K562 (cell line): ENCODE measurements at regions not wholly inside any gene's neighbourhood (a gene's known extent, or its start where the extent isn't known, plus 50 kb on each side); places are given as distances from the start of the nearest gene placed in this dataset.

ENCODE experiments used
- ATAC-seq: fragments of 200-7000 bp; cut with Tn5 transposase; 3 replicates; pipeline ENCODE4 v1.9.1; 2020; ENCODE audit warnings: moderate library complexity
- BruUV-seq: library from RNA; stranded (reverse); fragments of 400-500 nt; replicated peaks from 2 replicates; lab custom pipeline; 2021; lab: Mats Ljungman, UMichigan
- CTCF ChIA-PET: fragments of 300-600 bp; formaldehyde crosslinking; extraction: SDS; loops from one replicate; lab custom pipeline; 2021; ENCODE audit warnings: low intra/inter-chr PET ratio; lab: Yijun Ruan, JAX
- POLR2A ChIA-PET: fragments of 300-600, 350-650 bp; sonication (Branson Sonifier 250); formaldehyde crosslinking; extraction: SDS; loops from one replicate; lab custom pipeline; 2021; ENCODE audit warnings: antibody characterized with exemption, inconsistent platforms; lab: Yijun Ruan, JAX
- DNase-seq, 4 experiments: peaks; one replicate each; pipeline versions ENCODE4 v3.0.0 to v3.0.0-alpha.2; 2011 to 2018; ENCODE audit warnings: low spot score in 3 of 4, mixed read lengths in 3 of 4; ENCODE audit errors: extremely low read depth in 1 of 4
- FAIRE-seq: peaks from 2 replicates; lab custom pipeline; 2011; peaks lifted over from hg19 to GRCh38; lab: Jason Lieb, UNC
- H2AFZ ChIP-seq: 2 replicates; pipeline ENCODE4 v1.6.0; 2011; ENCODE audit warnings: low read depth, low read length, control low read depth, inconsistent platforms
- H3K27ac ChIP-seq: fragments of 200-600 bp; 3 replicates; pipeline ENCODE4 v1.8.0; 2011; ENCODE audit warnings: low read depth, mild to moderate bottlenecking, control low read depth, inconsistent platforms, low read length, moderate library complexity, mixed read lengths; ENCODE audit errors: extremely low read depth
- H3K27me3 ChIP-seq, 2 experiments: fragments of 300-600 bp in 1 of 2; 2 replicates in 1 of 2; 3 replicates in 1 of 2; pipeline versions ENCODE4 v1.6.0 to v1.8.0; 2011; ENCODE audit warnings: inconsistent platforms in 2 of 2, low read length in 2 of 2, mild to moderate bottlenecking in 1 of 2, mixed read lengths in 1 of 2, moderate library complexity in 1 of 2; ENCODE audit not compliant: control insufficient read depth in 2 of 2, insufficient read depth in 2 of 2
- H3K36me3 ChIP-seq: fragments of 300-600 bp; 3 replicates; pipeline ENCODE4 v1.8.0; 2011; ENCODE audit warnings: mild to moderate bottlenecking, low read length, inconsistent platforms; ENCODE audit not compliant: control insufficient read depth, insufficient read depth
- H3K4me1 ChIP-seq, 2 experiments: fragments of 200-600 bp in 1 of 2; replicated peaks in 1 of 2; 2 replicates in 1 of 2; 3 replicates in 1 of 2; pipeline versions ENCODE4 v1.5.1 to v1.8.0; 2011; ENCODE audit warnings: inconsistent platforms in 2 of 2, low read length in 2 of 2, mild to moderate bottlenecking in 1 of 2, mixed read lengths in 1 of 2, moderate library complexity in 1 of 2; ENCODE audit not compliant: control insufficient read depth in 2 of 2, insufficient read depth in 2 of 2
- H3K4me2 ChIP-seq: 2 replicates; pipeline ENCODE4 v1.6.1; 2011; ENCODE audit warnings: low read length, control low read depth, inconsistent platforms, mixed read lengths; ENCODE audit not compliant: insufficient read depth
- H3K4me3 ChIP-seq: fragments of 200-600 bp; sonication (generic), shearing (Covaris generic); 2 replicates; pipeline ENCODE4 v1.5.1; 2016; ENCODE audit warnings: control low read depth, inconsistent platforms
- H3K79me2 ChIP-seq: fragments of 200-600 bp; 3 replicates; pipeline ENCODE4 v1.8.0; 2011; ENCODE audit warnings: low read length, inconsistent platforms; ENCODE audit not compliant: control insufficient read depth, insufficient read depth
- H3K9ac ChIP-seq, 2 experiments: 2 replicates each; pipeline versions ENCODE4 v1.6.0 to v1.6.1; 2011; ENCODE audit warnings: low read depth in 2 of 2, low read length in 2 of 2, control low read depth in 1 of 2, inconsistent platforms in 1 of 2, mild to moderate bottlenecking in 1 of 2, mixed read lengths in 1 of 2; ENCODE audit not compliant: insufficient read depth in 1 of 2
- H3K9me1 ChIP-seq: one replicate; pipeline ENCODE4 v1.6.0; 2011; ENCODE audit warnings: inconsistent platforms, mild to moderate bottlenecking, low read length, moderate library complexity; ENCODE audit not compliant: control insufficient read depth, insufficient read depth
- H3K9me3 ChIP-seq: replicated peaks from 2 replicates; pipeline ENCODE4 v1.5.1; 2011; ENCODE audit warnings: low read depth, low read length, inconsistent platforms; ENCODE audit not compliant: control insufficient read depth, insufficient read depth
- H4K20me1 ChIP-seq: replicated peaks from 2 replicates; pipeline ENCODE4 v1.6.1; 2011; ENCODE audit warnings: low read length, inconsistent platforms, mixed read lengths; ENCODE audit not compliant: control insufficient read depth, insufficient read depth
- DLX4 ChIP-seq: fragments of 250-450 bp; sonication (Bioruptor Pico); IDR thresholded peaks from 2 replicates; pipeline ENCODE4 v1.6.1; 2021; ENCODE audit warnings: mild to moderate bottlenecking
- ELF1 ChIP-seq: fragments of 200-800 bp; sonication (Bioruptor generic); IDR thresholded peaks from 2 replicates; pipeline ENCODE4 v1.6.1; 2016; ENCODE audit warnings: missing genetic modification characterization, missing compliant biosample characterization
- FOXA1 ChIP-seq: fragments of 450-650 bp; IDR thresholded peaks from 2 replicates; pipeline ENCODE4 v1.6.1; 2016; ENCODE audit warnings: mild to moderate bottlenecking, borderline replicate concordance
- KAT8 ChIP-seq: fragments of 450-650 bp; IDR thresholded peaks from 2 replicates; pipeline ENCODE4 v1.6.1; 2016; ENCODE audit warnings: low read depth, mild to moderate bottlenecking
- MEIS2 ChIP-seq: fragments of 450-650 bp; IDR thresholded peaks from 2 replicates; pipeline ENCODE4 v1.6.1; 2014; ENCODE audit warnings: mild to moderate bottlenecking; ENCODE audit not compliant: partially characterized antibody
- NCOA1 ChIP-seq: fragments of 450-650 bp; IDR thresholded peaks from 2 replicates; pipeline ENCODE4 v1.6.1; 2016; ENCODE audit warnings: low read depth
- NUFIP1 ChIP-seq: fragments of 450-650 bp; IDR thresholded peaks from 2 replicates; pipeline ENCODE4 v1.6.1; 2018; ENCODE audit not compliant: partially characterized antibody
- PATZ1 ChIP-seq: fragments of 250-450 bp; sonication (Bioruptor Pico); IDR thresholded peaks from 2 replicates; pipeline ENCODE4 v1.5.0; 2020; ENCODE audit warnings: mild to moderate bottlenecking, borderline replicate concordance
- ZNF280A ChIP-seq: fragments of 450-650 bp; IDR thresholded peaks from 2 replicates; pipeline ENCODE4 v1.6.1; 2018; ENCODE audit warnings: mild to moderate bottlenecking, low read depth; ENCODE audit not compliant: partially characterized antibody
- ZNF347 ChIP-seq: fragments of 450-650 bp; formaldehyde crosslinking; IDR thresholded peaks from 2 replicates; pipeline ENCODE4 v1.4.0; 2020; ENCODE audit warnings: low read depth, mild to moderate bottlenecking, moderate library complexity
- ZNF830 ChIP-seq: fragments of 250-450 bp; sonication (Bioruptor Pico); IDR thresholded peaks from 2 replicates; pipeline ENCODE4 v1.5.0; 2021; ENCODE audit warnings: mild to moderate bottlenecking
- WGBS: fragments of 100-300 bp; shearing (Covaris generic); methylation state at CpG from one replicate; pipeline ENCODE4 v1.1.6; 2016; ENCODE audit warnings: low coverage, mixed read lengths; ENCODE audit not compliant: insufficient coverage; ENCODE audit errors: missing lambda C conversion rate; 5-methylcytosine and 5-hydroxymethylcytosine counted together
- in situ Hi-C: fragments of 300-500 bp; cut with MboI; formaldehyde crosslinking; loops from 4 replicates; pipeline ENCODE4 v1.15.0; 2018; ENCODE audit warnings: inconsistent platforms, mixed read lengths
- intact Hi-C: fragments of 100-400 bp; cut with micrococcal nuclease; formaldehyde crosslinking; loops from 2 replicates; pipeline ENCODE4 v1.14.2; 2022

GRCh38 chr22:27690599-27690998 is 111.0 kb downstream of the MN1 start:
- ChIA-PET CTCF (no interaction called here), POLR2A (no interaction called here)
- no peak overlapping the region for H3K4me3 ChIP-seq
- no peak overlapping the region for H3K27ac ChIP-seq
- no peaks in the 10 kb centered on the region for H3K9me1 ChIP-seq
- TF ChIP-seq PATZ1 (CRISPR knock-in tag): no peak
- TF ChIP-seq FOXA1: no peak
- TF ChIP-seq DLX4 (CRISPR knock-in tag): no peak
- no peak for TF ChIP-seq ZNF347 (CRISPR knock-in tag)
- TF ChIP-seq ZNF830 (CRISPR knock-in tag): no peak
- no peak for TF ChIP-seq KAT8
- TF ChIP-seq ZNF280A: no peak
- TF ChIP-seq NUFIP1: no peak
- no peak for TF ChIP-seq ELF1 (tag)
- TF ChIP-seq MEIS2: no peak
- TF ChIP-seq NCOA1: no peak
- ATAC-seq (no peak), DNase-seq (no peak), FAIRE-seq (no peak)
- H3K4me2 ChIP-seq: no peak overlapping the region
- H3K4me1 ChIP-seq: peaks cover 7 to 10% of the 10 kb centered on the region in 2 experiments; a peak in 3 of 5 replicates
- no peak overlapping the region for H2AFZ ChIP-seq
- no peak overlapping the region for H3K9ac ChIP-seq
- intact Hi-C loops (no loop called here), in situ Hi-C loops (no loop called here)
- BruUV-seq: no TSS peak
- H4K20me1 ChIP-seq: no peaks in the 10 kb centered on the region
- H3K9me3 ChIP-seq: no peaks in the 10 kb centered on the region
- WGBS: 7% methylated on average over 3 of the region's 3 CpGs
- H3K36me3 ChIP-seq: no peaks in the 10 kb centered on the region
- peaks cover 3 to 19% of the 10 kb centered on the region in 2 experiments; a peak in 2 of 5 replicates for H3K27me3 ChIP-seq
- H3K79me2 ChIP-seq: no peaks in the 10 kb centered on the region
